Activated CD4-positive, alpha-beta T cell treated with anti-CD3 and anti-CD28 coated beads for 36 hours (primary cell): ENCODE measurements at regions not wholly inside any gene's neighbourhood (a gene's known extent, or its start where the extent isn't known, plus 50 kb on each side); places are given as distances from the start of the nearest gene placed in this dataset.

Source experiments
- ATAC-seq: fragments of 200-7000 bp; cut with Tn5 transposase; one replicate; pipeline ENCODE4 v1.10.0; 2021; ENCODE audit warnings: mild to moderate bottlenecking, moderate library complexity
- CTCF ChIA-PET: fragments of 350-600 bp; sonication (Branson Sonifier 250); formaldehyde crosslinking; loops from one replicate; lab custom pipeline; 2021; ENCODE audit warnings: antibody characterized with exemption; lab: Charles Lee
- POLR2A ChIA-PET: fragments of 350-600 bp; sonication (Branson Sonifier 250); formaldehyde crosslinking; loops from one replicate; lab custom pipeline; 2021; ENCODE audit warnings: antibody characterized with exemption, inconsistent platforms; lab: Charles Lee
- DNase-seq: peaks from one replicate; pipeline ENCODE4 v3.0.0-alpha.2; 2020
- H3K27ac Mint-ChIP-seq: one replicate; pipeline ENCODE4 v1.8.0; 2021; ENCODE audit warnings: mixed read lengths
- H3K27me3 Mint-ChIP-seq: one replicate; pipeline ENCODE4 v1.8.0; 2021; ENCODE audit warnings: mixed read lengths
- H3K36me3 Mint-ChIP-seq: one replicate; pipeline ENCODE4 v1.8.0; 2021; ENCODE audit warnings: low read depth, mixed read lengths
- H3K4me1 Mint-ChIP-seq: one replicate; pipeline ENCODE4 v1.8.0; 2021; ENCODE audit warnings: mixed read lengths
- H3K4me3 Mint-ChIP-seq: one replicate; pipeline ENCODE4 v1.8.0; 2021; ENCODE audit warnings: mild to moderate bottlenecking, moderate library complexity, mixed read lengths
- H3K9me3 Mint-ChIP-seq: one replicate; pipeline ENCODE4 v1.8.0; 2021; ENCODE audit warnings: low read depth, mixed read lengths
- intact Hi-C, 2 experiments: fragments of 100-400 bp; cut with DNase I in 1 of 2; cut with micrococcal nuclease in 1 of 2; formaldehyde crosslinking; loops; one replicate each; pipeline versions ENCODE4 v1.14.2 to v1.15.1; 2022 to 2024; cut with DNase I, micrococcal nuclease

DNA sequence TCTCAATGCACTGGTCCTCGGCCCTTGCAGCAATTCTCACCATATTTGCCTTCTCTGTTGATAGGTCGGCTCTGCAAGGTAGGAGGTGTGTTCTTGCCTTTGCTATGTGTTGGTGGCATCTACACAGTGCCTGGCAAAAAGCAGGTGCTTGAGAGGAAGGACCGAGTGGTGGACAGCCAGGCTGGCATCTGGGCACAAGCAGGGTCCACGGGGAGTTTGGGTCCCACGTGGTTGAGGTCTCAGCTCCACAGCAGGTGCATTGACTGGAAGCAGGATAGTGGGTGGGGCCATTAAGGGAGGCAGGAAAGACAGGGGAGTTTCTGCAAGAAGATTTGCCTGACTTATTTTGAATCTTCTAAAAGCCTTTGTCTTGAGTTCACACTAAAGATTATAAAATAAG, 81.2 kb upstream of the WNT4 start:
- intact Hi-C loops: no loop called here
- CTCF ChIA-PET: no interaction called here
- no peaks in the 10 kb centered on the region for H3K4me1 Mint-ChIP-seq
- ATAC-seq (no peak), DNase-seq (no peak)
- no peaks in the 10 kb centered on the region for H3K36me3 Mint-ChIP-seq
- no peak overlapping the region for H3K27ac Mint-ChIP-seq
- H3K4me3 Mint-ChIP-seq: no peak overlapping the region
- no peaks in the 10 kb centered on the region for H3K9me3 Mint-ChIP-seq
- peaks cover 2% of the 10 kb centered on the region for H3K27me3 Mint-ChIP-seq
- POLR2A ChIA-PET: no interaction called here

DNA sequence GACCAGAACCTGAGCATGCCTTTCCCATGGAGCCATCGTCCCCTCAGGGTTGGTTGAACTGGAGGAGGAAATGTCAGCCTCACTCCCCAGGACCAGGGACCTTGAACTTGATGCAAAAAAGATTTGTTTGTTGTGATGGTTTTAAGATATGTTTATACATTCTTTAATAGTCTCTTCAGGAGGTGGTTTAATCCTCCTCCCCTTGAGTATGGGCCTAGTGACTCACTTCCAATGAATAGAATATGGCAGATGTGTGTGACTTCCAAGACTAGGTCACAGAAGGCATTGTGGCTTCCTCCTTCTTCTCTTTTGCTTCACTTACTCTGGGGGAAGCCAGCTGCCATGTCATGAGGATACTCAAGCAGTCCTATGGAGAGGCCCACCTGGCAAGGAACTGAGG, 81.7 kb upstream of the WNT4 start:
- ATAC-seq: no peak
- no peaks in the 10 kb centered on the region for H3K9me3 Mint-ChIP-seq
- no peak for DNase-seq
- no peak overlapping the region for H3K4me3 Mint-ChIP-seq
- CTCF ChIA-PET: interaction anchor here (1.1 kb wide), 1 partner anchor 210 kb away, joined by 5 read pairs; no protein-coding TSS in a partner anchor
- peaks cover 2% of the 10 kb centered on the region for H3K27me3 Mint-ChIP-seq
- no peaks in the 10 kb centered on the region for H3K36me3 Mint-ChIP-seq
- intact Hi-C loops: no loop called here
- no peaks in the 10 kb centered on the region for H3K4me1 Mint-ChIP-seq
- H3K27ac Mint-ChIP-seq: no peak overlapping the region
- POLR2A ChIA-PET: no interaction called here

DNA sequence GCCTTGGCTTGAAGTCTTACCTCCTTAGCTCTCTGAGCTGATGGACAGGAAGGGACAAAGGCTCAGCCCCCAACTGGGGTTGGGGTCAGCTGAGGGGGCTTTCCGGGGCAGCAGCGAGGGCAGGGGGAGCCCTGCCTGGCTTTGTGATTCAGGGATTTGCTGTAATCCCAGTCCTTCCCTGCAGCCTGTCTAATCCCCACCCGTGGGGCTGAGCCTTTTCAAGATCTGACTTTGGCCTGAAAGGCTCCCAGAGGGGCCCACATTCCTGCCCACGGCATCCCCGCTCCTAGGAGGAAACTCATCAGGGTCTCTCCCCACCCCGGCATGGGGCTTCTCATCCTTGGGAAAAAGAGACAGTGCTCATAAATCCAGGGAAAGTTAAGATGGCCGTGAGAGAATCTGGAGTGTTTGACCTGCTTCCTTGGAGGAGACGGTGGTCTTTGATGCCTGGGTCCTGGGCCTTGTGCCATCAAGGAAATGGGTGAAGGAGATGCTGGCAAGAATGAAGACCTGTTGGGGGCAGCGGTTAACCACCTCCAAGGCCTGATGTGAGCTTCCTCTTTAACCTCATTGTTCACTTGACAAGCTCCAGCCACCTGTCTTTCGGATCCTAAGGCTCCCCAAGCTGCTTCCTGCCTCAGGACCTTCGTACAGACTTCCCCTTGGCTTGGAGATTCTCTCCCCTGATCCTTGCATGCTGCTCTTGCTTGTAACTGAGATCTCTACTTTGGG, 83.1 kb upstream of the WNT4 start:
- ChIA-PET POLR2A (no interaction called here), CTCF (no interaction called here)
- H3K9me3 Mint-ChIP-seq: no peaks in the 10 kb centered on the region
- ATAC-seq: no peak
- intact Hi-C loops: no loop called here
- H3K4me3 Mint-ChIP-seq: no peak overlapping the region
- DNase-seq: no peak
- no peak overlapping the region for H3K27ac Mint-ChIP-seq
- peaks cover 2% of the 10 kb centered on the region for H3K27me3 Mint-ChIP-seq
- H3K36me3 Mint-ChIP-seq: no peaks in the 10 kb centered on the region
- no peaks in the 10 kb centered on the region for H3K4me1 Mint-ChIP-seq

DNA sequence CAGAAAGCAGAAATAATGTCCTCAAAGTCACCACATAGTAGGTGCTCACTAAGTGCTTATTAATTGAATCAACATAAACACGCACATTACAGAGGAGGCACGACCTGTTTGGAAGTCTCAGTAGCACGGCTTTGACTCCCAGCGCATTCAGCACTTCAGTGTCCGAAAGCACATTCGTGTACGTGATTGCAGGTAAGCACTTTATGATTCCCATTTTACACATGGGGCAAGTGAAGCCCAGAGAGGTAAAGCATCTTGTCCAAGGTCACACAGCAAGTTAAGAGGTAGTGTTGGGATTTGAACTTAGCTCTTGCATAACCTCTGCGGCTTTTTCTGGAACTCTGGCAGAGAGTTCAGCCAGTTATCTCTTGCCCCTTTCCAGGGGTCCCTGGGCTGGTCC, 85.2 kb upstream of the WNT4 start:
- no peak overlapping the region for H3K27ac Mint-ChIP-seq
- CTCF ChIA-PET: no interaction called here
- POLR2A ChIA-PET: no interaction called here

DNA sequence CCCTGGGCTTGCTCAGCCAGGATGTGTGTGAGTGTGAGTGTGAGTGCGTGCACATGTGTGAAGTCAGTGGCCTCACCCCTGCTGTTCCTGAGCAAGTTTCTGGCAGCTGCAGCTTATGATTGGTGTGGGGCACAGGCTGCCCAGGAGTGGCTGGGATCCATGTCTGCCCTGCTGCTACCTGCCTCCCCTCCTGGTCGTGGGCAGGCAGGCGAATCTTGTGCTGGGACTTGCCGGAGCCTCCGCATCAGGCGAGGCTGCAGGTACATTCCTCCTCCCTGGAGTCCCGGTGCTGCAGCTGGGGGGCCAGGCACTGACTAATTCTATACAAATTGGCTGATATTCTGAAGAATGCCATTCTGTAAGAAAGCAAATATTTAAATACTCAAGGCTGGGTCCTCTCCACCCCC, 85.6 kb upstream of the WNT4 start:
- POLR2A ChIA-PET: no interaction called here
- ATAC-seq: no peak
- no peak for DNase-seq

More for the DNA sequence above, 85.2 kb upstream of the WNT4 start:
- intact Hi-C loops: no loop called here
- H3K4me3 Mint-ChIP-seq: no peak overlapping the region
- ATAC-seq: no peak
- peaks cover 5% of the 10 kb centered on the region for H3K27me3 Mint-ChIP-seq
- no peak for DNase-seq
- H3K4me1 Mint-ChIP-seq: no peaks in the 10 kb centered on the region
- no peaks in the 10 kb centered on the region for H3K36me3 Mint-ChIP-seq
- H3K9me3 Mint-ChIP-seq: no peaks in the 10 kb centered on the region

DNA sequence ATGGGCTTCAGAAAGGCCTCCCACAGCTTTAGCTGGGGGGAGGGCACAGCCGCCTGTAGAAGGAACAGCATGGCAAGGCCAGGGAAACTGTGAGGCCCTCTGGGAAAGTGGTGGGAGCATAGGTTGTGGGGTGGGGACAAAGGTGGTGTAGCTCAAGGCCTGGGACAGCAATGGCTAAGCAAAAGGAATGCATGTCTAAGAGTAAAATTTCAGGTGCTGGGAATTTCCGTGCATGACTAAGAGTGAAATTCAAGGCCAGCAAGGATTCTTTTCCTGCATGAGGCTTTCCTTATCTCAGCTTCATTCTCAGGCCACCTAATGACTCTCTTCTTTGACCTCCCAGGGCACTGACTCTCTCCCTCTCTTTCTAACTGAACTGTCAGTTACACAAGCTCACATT, 86.5 kb upstream of the WNT4 start:
- CTCF ChIA-PET: interaction anchor here (1.0 kb wide), 1 partner anchor 45 kb away, joined by 3 read pairs; no protein-coding TSS in a partner anchor

More for the DNA sequence above, 85.6 kb upstream of the WNT4 start:
- CTCF ChIA-PET: no interaction called here
- Mint-ChIP-seq H3K27ac (no peak overlapping the region), H3K4me3 (no peak overlapping the region), H3K9me3 (no peaks in the 10 kb centered on the region), H3K27me3 (peaks cover 5% of the 10 kb centered on the region), H3K36me3 (no peaks in the 10 kb centered on the region), H3K4me1 (no peaks in the 10 kb centered on the region)
- intact Hi-C loops: no loop called here

DNA sequence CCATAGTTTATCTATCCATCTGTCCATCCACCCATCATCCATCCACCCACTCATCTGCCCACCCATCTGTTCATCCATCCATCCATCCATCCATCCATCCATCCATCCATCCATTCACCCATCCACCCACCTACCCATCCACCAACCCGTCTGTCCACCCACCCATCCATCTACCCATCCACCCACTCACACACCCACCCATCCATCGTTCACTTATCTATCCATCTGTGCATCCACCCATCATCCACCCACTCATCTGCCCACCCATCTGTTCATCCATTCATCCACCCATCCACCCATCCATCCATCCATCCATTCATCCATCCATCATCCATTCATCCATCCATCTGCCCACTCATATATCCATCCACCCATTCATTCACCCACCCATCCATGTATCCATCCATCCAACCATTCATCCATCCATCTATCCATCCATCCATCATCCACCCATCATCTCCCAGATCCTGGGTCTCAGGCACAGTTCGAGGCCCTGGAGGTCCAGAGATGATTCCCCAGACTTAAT, 88.2 kb upstream of the WNT4 start:
- CTCF ChIA-PET: no interaction called here

More for the DNA sequence above, 86.5 kb upstream of the WNT4 start:
- intact Hi-C loops: no loop called here
- peaks cover 5% of the 10 kb centered on the region for H3K27me3 Mint-ChIP-seq
- DNase-seq (no peak), ATAC-seq (no peak)
- no peak overlapping the region for H3K4me3 Mint-ChIP-seq
- no peaks in the 10 kb centered on the region for H3K36me3 Mint-ChIP-seq
- H3K27ac Mint-ChIP-seq: no peak overlapping the region
- no peaks in the 10 kb centered on the region for H3K9me3 Mint-ChIP-seq
- H3K4me1 Mint-ChIP-seq: no peaks in the 10 kb centered on the region
- POLR2A ChIA-PET: no interaction called here

DNA sequence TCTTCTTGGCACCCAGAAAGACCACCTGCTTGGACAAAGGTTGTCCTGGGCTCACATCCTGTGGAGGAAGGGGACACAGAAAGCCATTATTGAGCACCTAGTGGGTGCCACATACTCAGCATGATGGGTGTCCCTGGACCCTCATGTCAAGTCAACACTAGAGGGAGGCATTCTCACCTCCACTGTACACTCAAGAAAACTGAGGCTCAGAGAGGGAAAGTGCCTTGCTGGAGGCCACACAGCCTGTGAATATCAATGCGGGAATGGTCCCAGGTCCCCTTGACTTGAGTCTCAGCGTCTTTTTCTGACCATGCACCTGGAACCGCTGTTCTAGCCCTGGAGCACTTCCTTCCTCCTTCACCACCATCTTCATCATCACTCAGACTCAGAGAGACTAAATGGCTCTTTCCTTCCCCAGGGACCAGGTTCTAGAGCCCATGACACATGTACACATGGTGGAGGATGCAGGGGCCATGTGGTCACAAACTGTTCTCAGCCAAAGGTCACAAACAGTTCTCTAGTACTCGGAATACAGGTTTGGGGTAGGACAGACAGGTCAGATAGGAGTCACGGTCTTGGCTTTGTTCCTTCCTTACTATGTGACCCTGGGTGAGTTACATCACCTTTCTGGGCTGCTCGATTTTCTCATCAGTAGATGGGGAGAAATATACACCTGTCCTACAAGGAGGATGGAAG, 89.2 kb upstream of the WNT4 start:
- ChIA-PET POLR2A (no interaction called here), CTCF (no interaction called here)
- intact Hi-C loops: no loop called here

More for the DNA sequence above, 88.2 kb upstream of the WNT4 start:
- H3K4me1 Mint-ChIP-seq: no peaks in the 10 kb centered on the region
- H3K36me3 Mint-ChIP-seq: no peaks in the 10 kb centered on the region
- peaks cover 8% of the 10 kb centered on the region for H3K27me3 Mint-ChIP-seq
- H3K4me3 Mint-ChIP-seq: no peak overlapping the region
- intact Hi-C loops: no loop called here
- ATAC-seq (no peak), DNase-seq (no peak)
- no peaks in the 10 kb centered on the region for H3K9me3 Mint-ChIP-seq
- POLR2A ChIA-PET: no interaction called here
- no peak overlapping the region for H3K27ac Mint-ChIP-seq

DNA sequence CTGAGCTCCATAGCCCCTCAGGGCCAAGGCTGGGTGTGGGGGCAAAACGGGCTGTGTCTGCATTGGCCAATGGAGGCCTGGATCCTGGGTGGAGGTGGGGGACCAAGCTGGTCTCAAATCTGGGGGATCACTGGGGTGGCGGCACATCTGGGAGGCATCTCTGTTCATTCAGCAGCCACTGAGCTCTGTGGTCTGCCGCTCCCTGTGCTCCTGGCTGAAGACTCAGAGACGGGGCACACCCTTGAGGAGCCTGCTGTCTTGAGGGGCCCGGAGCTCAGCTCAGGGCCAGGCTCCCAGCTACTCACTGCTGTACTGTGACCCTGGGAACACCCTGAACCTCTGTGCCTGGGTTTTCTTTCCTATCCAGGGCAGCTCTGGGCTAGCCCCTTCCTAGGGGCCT, 90.3 kb upstream of the WNT4 start:
- DNase-seq (no peak), ATAC-seq (no peak)
- Mint-ChIP-seq H3K4me1 (no peaks in the 10 kb centered on the region), H3K9me3 (no peaks in the 10 kb centered on the region), H3K36me3 (no peaks in the 10 kb centered on the region), H3K27me3 (peaks cover 8% of the 10 kb centered on the region), H3K27ac (no peak overlapping the region), H3K4me3 (no peak overlapping the region)
- intact Hi-C loops: no loop called here
- ChIA-PET POLR2A (interaction anchor here (0.6 kb wide), 1 partner anchor 47 kb away, joined by 3 read pairs; no protein-coding TSS in a partner anchor), CTCF (interaction anchor here (0.8 kb wide), 1 partner anchor 67 kb away, joined by 4 read pairs; no protein-coding TSS in a partner anchor)

More for the DNA sequence above, 89.2 kb upstream of the WNT4 start:
- DNase-seq (no peak), ATAC-seq (no peak)
- H3K27me3 Mint-ChIP-seq: peaks cover 8% of the 10 kb centered on the region
- no peaks in the 10 kb centered on the region for H3K4me1 Mint-ChIP-seq
- no peak overlapping the region for H3K27ac Mint-ChIP-seq
- H3K9me3 Mint-ChIP-seq: no peaks in the 10 kb centered on the region
- no peaks in the 10 kb centered on the region for H3K36me3 Mint-ChIP-seq
- H3K4me3 Mint-ChIP-seq: no peak overlapping the region

DNA sequence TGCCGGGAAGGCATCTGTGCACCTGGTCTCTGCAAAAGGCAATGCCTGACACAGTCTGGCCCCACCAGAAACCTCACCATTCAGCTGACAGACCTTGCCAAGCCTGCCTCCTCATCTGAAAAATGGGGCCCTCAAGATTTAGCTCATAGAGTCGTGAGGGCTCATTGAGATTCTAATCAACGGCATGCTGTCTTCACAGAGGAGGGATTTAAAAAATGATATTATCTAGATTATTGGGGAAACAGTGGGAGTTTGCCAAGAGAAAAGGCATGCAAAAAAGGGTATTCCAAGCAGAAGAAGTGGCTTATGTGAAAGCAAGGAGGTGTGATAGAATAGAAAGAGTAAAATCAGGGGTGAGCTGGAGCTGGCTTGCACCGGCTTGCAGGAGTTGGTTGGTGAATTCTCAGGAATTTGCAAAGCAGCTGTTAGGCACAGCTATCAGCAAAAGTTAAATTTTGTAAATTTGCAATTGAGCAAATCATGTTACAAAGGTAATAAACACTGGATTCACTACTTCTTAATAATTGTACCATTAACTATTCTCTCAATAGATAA, 91.7 kb upstream of the WNT4 start:
- DNase-seq (no peak), ATAC-seq (no peak)
- H3K4me1 Mint-ChIP-seq: no peaks in the 10 kb centered on the region
- CTCF ChIA-PET: interaction anchor here (0.6 to 1.2 kb wide), 2 partner anchors 182 to 209 kb away, joined by 3 read pairs; no protein-coding TSS in a partner anchor
- H3K9me3 Mint-ChIP-seq: no peaks in the 10 kb centered on the region
- POLR2A ChIA-PET: interaction anchor here (0.6 kb wide), 1 partner anchor 400 kb away, joined by 9 read pairs; no protein-coding TSS in a partner anchor
- H3K27ac Mint-ChIP-seq: no peak overlapping the region
- H3K36me3 Mint-ChIP-seq: no peaks in the 10 kb centered on the region
- intact Hi-C loops: no loop called here
- H3K27me3 Mint-ChIP-seq: peaks cover 8% of the 10 kb centered on the region
- H3K4me3 Mint-ChIP-seq: no peak overlapping the region

DNA sequence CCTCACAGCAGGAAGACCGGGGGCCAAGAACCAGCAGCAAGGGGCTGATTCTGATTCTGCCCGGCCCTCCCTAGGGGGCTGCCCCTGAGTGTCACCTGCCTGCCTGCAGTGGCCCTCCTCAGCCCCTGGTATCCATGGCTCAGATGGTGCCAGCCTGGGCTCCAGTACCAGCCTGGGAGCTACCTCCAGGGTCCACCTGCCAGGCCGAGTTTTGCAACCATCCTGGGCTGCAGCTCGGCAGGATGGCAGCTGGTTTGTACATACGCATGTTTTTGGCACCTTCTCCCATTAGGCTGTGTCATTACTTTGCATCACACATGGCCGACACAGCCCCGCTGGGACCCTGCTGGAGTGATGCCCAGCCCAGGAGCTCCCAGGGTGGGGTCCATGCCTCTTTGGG, 93.3 kb upstream of the WNT4 start:
- H3K36me3 Mint-ChIP-seq: no peaks in the 10 kb centered on the region
- no peaks in the 10 kb centered on the region for H3K9me3 Mint-ChIP-seq
- H3K27me3 Mint-ChIP-seq: peaks cover 7% of the 10 kb centered on the region
- H3K4me3 Mint-ChIP-seq: no peak overlapping the region
- no peaks in the 10 kb centered on the region for H3K4me1 Mint-ChIP-seq
- POLR2A ChIA-PET: no interaction called here
- intact Hi-C loops: no loop called here
- H3K27ac Mint-ChIP-seq: no peak overlapping the region
- no peak for ATAC-seq
- CTCF ChIA-PET: no interaction called here
- no peak for DNase-seq
